Sigmoid colon (tissue), 4 donors: ENCODE measurements at regions not wholly inside any gene's neighbourhood (a gene's known extent, or its start where the extent isn't known, plus 50 kb on each side); places are given as distances from the start of the nearest gene placed in this dataset.

ENCODE experiments used
- CTCF ChIP-seq, 4 experiments: fragments of 450-650 bp in 3 of 4; fragments of 200-600 bp in 1 of 4; IDR thresholded peaks; one replicate each; pipeline ENCODE4 v1.5.1; 2016 to 2019; ENCODE audit warnings: antibody characterized with exemption in 4 of 4, mild to moderate bottlenecking in 3 of 4, moderate library complexity in 2 of 4
- POLR2A ChIP-seq, 2 donors: fragments of 450-650 bp; IDR thresholded peaks; one replicate each; pipeline ENCODE4 v1.6.1; 2016; ENCODE audit warnings: antibody characterized with exemption in 2 of 2, mild to moderate bottlenecking in 2 of 2, moderate library complexity in 2 of 2
- POLR2AphosphoS5 ChIP-seq, 4 donors: sonication (generic); formaldehyde crosslinking; IDR thresholded peaks; one replicate each; pipeline ENCODE4 v1.6.1; 2017; ENCODE audit warnings: antibody characterized with exemption in 4 of 4

- TF ChIP-seq CTCF (IDR thresholded peaks at IDR 0.05): no peak
- no peak for TF ChIP-seq POLR2AphosphoS5 (IDR thresholded peaks at IDR 0.05)
- TF ChIP-seq POLR2A (IDR thresholded peaks at IDR 0.05): no peak
Measured at GRCh38 chrX:65894133-65894532, 145.7 kb downstream of the VSIG4 start.
